ENCODE measurements at regions not wholly inside any gene's neighbourhood (a gene's known extent, or its start where the extent isn't known, plus 50 kb on each side); places are given as distances from the start of the nearest gene placed in this dataset.

DNA sequence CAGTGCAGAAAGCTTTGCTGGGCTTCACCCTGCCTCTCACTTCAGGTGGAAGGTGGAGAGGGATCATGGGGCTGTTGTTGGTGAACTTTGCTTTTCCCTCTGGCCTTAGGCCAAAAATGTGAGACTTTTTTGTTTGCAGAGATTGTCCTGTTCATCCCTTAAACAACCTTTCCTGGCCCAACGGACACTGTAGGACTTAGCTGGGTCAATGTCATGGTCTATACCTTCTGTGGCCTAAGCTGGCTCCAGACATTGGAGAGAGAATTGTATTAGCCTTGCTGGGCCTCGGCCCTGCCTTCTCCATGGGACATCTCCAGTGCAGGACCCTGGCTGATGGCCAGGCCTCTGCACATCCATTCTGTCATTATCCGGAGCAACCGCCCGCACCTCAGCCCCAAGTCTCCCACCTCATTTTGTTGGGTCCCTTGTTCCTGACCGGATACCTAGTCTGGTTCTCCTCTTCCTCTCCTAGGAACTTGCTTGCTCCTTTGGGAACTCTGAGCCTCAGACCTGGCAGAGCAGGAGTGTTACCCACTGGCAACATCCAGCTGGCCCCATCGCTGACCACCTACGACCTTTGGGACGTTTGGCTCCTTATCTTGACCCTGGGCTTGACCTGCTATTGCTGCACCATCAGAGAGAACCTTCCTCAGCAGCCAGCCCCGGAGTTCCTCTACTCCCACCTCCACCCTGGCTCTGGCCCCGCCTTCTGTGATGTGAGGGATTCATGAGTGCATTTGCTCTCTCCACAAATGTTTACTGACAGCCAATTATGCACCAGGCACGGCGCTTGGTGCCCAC lies 128.2 kb downstream of the BANF2 start (continued):
- no peak for TF ChIP-seq KLF11 (CRISPR knock-in tag; IDR thresholded peaks at IDR 0.05)
- no peak for TF ChIP-seq KLF6 (CRISPR knock-in tag; IDR thresholded peaks at IDR 0.05)
- TF ChIP-seq, protein P1, sequence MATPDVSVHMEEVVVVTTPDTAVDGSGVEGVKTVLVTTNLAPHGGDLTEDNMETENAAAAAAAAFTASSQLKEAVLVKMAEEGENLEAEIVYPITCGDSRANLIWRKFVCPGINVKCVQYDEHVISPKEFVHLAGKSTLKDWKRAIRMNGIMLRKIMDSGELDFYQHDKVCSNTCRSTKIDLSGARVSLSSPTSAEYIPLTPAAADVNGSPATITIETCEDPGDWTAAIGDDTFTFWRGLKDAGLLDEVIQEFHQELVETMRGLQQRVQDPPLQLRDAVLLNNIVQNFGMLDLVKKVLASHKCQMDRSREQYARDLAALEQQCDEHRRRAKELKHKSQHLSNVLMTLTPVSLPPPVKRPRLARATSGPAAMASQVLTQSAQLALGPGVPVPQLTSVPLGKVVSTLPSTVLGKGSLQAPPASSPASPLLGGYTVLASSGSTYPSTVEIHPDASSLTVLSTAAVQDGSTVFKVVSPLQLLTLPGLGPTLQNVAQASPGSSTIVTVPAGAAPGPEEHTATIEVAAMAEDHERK (CRISPR knock-in tag; IDR thresholded peaks at IDR 0.05; ENCODE audit: low read depth): no peak
- TF ChIP-seq, protein P2, sequence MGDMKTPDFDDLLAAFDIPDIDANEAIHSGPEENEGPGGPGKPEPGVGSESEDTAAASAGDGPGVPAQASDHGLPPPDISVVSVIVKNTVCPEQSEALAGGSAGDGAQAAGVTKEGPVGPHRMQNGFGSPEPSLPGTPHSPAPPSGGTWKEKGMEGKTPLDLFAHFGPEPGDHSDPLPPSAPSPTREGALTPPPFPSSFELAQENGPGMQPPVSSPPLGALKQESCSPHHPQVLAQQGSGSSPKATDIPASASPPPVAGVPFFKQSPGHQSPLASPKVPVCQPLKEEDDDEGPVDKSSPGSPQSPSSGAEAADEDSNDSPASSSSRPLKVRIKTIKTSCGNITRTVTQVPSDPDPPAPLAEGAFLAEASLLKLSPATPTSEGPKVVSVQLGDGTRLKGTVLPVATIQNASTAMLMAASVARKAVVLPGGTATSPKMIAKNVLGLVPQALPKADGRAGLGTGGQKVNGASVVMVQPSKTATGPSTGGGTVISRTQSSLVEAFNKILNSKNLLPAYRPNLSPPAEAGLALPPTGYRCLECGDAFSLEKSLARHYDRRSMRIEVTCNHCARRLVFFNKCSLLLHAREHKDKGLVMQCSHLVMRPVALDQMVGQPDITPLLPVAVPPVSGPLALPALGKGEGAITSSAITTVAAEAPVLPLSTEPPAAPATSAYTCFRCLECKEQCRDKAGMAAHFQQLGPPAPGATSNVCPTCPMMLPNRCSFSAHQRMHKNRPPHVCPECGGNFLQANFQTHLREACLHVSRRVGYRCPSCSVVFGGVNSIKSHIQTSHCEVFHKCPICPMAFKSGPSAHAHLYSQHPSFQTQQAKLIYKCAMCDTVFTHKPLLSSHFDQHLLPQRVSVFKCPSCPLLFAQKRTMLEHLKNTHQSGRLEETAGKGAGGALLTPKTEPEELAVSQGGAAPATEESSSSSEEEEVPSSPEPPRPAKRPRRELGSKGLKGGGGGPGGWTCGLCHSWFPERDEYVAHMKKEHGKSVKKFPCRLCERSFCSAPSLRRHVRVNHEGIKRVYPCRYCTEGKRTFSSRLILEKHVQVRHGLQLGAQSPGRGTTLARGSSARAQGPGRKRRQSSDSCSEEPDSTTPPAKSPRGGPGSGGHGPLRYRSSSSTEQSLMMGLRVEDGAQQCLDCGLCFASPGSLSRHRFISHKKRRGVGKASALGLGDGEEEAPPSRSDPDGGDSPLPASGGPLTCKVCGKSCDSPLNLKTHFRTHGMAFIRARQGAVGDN (CRISPR knock-in tag; IDR thresholded peaks at IDR 0.05): peak; percentile 54
- no peak for TF ChIP-seq ETV6 (CRISPR knock-in tag; conservative IDR thresholded peaks at IDR 0.05)
- TF ChIP-seq, protein P3, sequence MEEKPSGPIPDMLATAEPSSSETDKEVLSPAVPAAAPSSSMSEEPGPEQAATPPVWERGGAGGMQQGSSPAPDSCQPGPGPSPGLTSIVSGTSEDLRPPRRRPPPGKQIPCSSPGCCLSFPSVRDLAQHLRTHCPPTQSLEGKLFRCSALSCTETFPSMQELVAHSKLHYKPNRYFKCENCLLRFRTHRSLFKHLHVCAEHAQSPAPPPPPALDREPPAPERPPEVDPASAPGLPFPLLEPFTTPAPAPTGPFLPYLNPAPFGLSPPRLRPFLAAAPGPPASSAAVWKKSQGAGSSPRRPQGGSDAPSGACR (CRISPR knock-in tag; IDR thresholded peaks at IDR 0.05): no peak
- TF ChIP-seq, protein P4, sequence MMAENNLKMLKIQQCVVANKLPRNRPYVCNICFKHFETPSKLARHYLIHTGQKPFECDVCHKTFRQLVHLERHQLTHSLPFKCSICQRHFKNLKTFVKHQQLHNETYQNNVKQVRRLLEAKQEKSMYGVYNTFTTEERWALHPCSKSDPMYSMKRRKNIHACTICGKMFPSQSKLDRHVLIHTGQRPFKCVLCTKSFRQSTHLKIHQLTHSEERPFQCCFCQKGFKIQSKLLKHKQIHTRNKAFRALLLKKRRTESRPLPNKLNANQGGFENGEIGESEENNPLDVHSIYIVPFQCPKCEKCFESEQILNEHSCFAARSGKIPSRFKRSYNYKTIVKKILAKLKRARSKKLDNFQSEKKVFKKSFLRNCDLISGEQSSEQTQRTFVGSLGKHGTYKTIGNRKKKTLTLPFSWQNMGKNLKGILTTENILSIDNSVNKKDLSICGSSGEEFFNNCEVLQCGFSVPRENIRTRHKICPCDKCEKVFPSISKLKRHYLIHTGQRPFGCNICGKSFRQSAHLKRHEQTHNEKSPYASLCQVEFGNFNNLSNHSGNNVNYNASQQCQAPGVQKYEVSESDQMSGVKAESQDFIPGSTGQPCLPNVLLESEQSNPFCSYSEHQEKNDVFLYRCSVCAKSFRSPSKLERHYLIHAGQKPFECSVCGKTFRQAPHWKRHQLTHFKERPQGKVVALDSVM (CRISPR knock-in tag; IDR thresholded peaks at IDR 0.05): no peak
- TF ChIP-seq TAF15 (IDR thresholded peaks at IDR 0.05; ENCODE audit: low read depth, low read length, poor library complexity, severe bottlenecking): no peak
- TF ChIP-seq, protein P5, sequence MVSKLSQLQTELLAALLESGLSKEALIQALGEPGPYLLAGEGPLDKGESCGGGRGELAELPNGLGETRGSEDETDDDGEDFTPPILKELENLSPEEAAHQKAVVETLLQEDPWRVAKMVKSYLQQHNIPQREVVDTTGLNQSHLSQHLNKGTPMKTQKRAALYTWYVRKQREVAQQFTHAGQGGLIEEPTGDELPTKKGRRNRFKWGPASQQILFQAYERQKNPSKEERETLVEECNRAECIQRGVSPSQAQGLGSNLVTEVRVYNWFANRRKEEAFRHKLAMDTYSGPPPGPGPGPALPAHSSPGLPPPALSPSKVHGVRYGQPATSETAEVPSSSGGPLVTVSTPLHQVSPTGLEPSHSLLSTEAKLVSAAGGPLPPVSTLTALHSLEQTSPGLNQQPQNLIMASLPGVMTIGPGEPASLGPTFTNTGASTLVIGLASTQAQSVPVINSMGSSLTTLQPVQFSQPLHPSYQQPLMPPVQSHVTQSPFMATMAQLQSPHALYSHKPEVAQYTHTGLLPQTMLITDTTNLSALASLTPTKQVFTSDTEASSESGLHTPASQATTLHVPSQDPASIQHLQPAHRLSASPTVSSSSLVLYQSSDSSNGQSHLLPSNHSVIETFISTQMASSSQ (IDR thresholded peaks at IDR 0.05; ENCODE audit: low read depth): no peak
- TF ChIP-seq, protein P5 (CRISPR knock-in tag; IDR thresholded peaks at IDR 0.05; ENCODE audit: borderline replicate concordance): no peak
- TF ChIP-seq FOSL1 (CRISPR knock-in tag; IDR thresholded peaks at IDR 0.05; ENCODE audit: borderline replicate concordance): no peak
- no peak for TF ChIP-seq ZNF510 (CRISPR knock-in tag; IDR thresholded peaks at IDR 0.05; ENCODE audit: low read depth)
- TF ChIP-seq, protein P6, sequence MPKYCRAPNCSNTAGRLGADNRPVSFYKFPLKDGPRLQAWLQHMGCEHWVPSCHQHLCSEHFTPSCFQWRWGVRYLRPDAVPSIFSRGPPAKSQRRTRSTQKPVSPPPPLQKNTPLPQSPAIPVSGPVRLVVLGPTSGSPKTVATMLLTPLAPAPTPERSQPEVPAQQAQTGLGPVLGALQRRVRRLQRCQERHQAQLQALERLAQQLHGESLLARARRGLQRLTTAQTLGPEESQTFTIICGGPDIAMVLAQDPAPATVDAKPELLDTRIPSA (CRISPR knock-in tag; IDR thresholded peaks at IDR 0.05; ENCODE audit: borderline replicate concordance): no peak
- TF ChIP-seq FOSL2 (CRISPR knock-in tag; IDR thresholded peaks at IDR 0.05): peak; percentile 33; the same call in 1 of the 2 replicates
- no peak for TF ChIP-seq PAWR (CRISPR knock-in tag; IDR thresholded peaks at IDR 0.05; ENCODE audit: borderline replicate concordance)

All from HepG2 (cell line).